Transverse colon (tissue), 4 donors: ENCODE measurements at regions not wholly inside any gene's neighbourhood (a gene's known extent, or its start where the extent isn't known, plus 50 kb on each side); places are given as distances from the start of the nearest gene placed in this dataset.
"Not testable (repeated sequence)": the region's sequence is repeated elsewhere in the genome, so short reads cannot be mapped to it uniquely, and the experiment has no call there.

Source experiments
- DNase-seq: peaks from one replicate; pipeline ENCODE4 v3.0.0-alpha.2; 2019
- H3K27ac ChIP-seq, 4 donors: fragments of 200-600 bp; sonication (generic); 2 replicates each; pipeline ENCODE4 v1.5.1; 2016 to 2018; ENCODE audit warnings: inconsistent platforms in 4 of 4
- H3K27me3 ChIP-seq: fragments of 200-600 bp; sonication (generic); 2 replicates; pipeline ENCODE4 v1.5.1; 2017; ENCODE audit warnings: inconsistent platforms
- H3K36me3 ChIP-seq, 4 donors: fragments of 200-600 bp; sonication (generic); 2 replicates each; pipeline ENCODE4 v1.5.1; 2017 to 2019; ENCODE audit warnings: inconsistent platforms in 4 of 4
- H3K4me1 ChIP-seq, 4 donors: fragments of 200-600 bp; sonication (generic); 2 replicates each; pipeline ENCODE4 v1.5.1; 2017 to 2020; ENCODE audit warnings: inconsistent platforms in 4 of 4
- H3K4me3 ChIP-seq, 4 donors: fragments of 200-600 bp; sonication (generic); 1 replicate in 1 of 4; 2 replicates in 3 of 4; pipeline versions ENCODE4 v1.5.1 to v1.6.1; 2017 to 2019; ENCODE audit warnings: inconsistent platforms in 4 of 4
- H3K9me3 ChIP-seq, 2 donors: fragments of 200-600 bp; sonication (generic); 2 replicates each; pipeline ENCODE4 v1.5.1; 2017 to 2019; ENCODE audit warnings: inconsistent platforms in 2 of 2
- CTCF ChIP-seq, 5 experiments: fragments of 200-600 bp in 3 of 5; fragments of 450-650 bp in 2 of 5; sonication (generic) in 3 of 5; IDR thresholded peaks; 1 replicate in 2 of 5; 2 replicates in 3 of 5; pipeline ENCODE4 v1.5.1; 2016 to 2017; ENCODE audit warnings: antibody characterized with exemption in 5 of 5, inconsistent platforms in 3 of 5, mild to moderate bottlenecking in 2 of 5, moderate library complexity in 1 of 5
- EP300 ChIP-seq: sonication (generic); formaldehyde crosslinking; IDR thresholded peaks from one replicate; pipeline ENCODE4 v1.6.1; 2017; ENCODE audit warnings: antibody characterized with exemption, low read depth
- POLR2A ChIP-seq: fragments of 450-650 bp; IDR thresholded peaks from one replicate; pipeline ENCODE4 v1.6.1; 2016; ENCODE audit warnings: antibody characterized with exemption, mild to moderate bottlenecking, moderate library complexity
- POLR2AphosphoS5 ChIP-seq, 3 donors: sonication (generic); formaldehyde crosslinking; IDR thresholded peaks; one replicate each; pipeline ENCODE4 v1.6.1; 2016; ENCODE audit warnings: antibody characterized with exemption in 3 of 3
- WGBS, 2 donors: methylation state at CpG; one replicate each; pipeline ENCODE4 v1.1.5; 2018; ENCODE audit warnings: low coverage in 1 of 2; 5-methylcytosine and 5-hydroxymethylcytosine counted together
- in situ Hi-C, 4 donors: fragments of 200-750 bp; cut with MboI; loops; one replicate each; pipeline versions ENCODE4 v1.15.0 to v1.15.1; 2017; ENCODE audit warnings: low sequenced_read_pairs in 3 of 4, low pct_ligation_motif_present in 1 of 4, low pct_unique_long_range_greater_than_20kb in 1 of 4
- intact Hi-C: fragments of 100-400 bp; cut with DNase I; formaldehyde crosslinking; loops from one replicate; pipeline ENCODE4 v1.15.1; 2023; ENCODE audit warnings: low total_unique reads

- no peak for DNase-seq
- no peaks in the 10 kb centered on the region for H3K4me1 ChIP-seq
- TF ChIP-seq CTCF (IDR thresholded peaks at IDR 0.05) (no peak), POLR2A (no peak), POLR2AphosphoS5 (IDR thresholded peaks at IDR 0.05) (no peak), EP300 (no peak)
- in situ Hi-C loops (no loop called here), intact Hi-C loops (no loop called here)
- H3K36me3 ChIP-seq, result no peaks in the 10 kb centered on the region
- peaks cover 0 to 2% of the 10 kb centered on the region in 2 donors for H3K9me3 ChIP-seq
- no peak overlapping the region for H3K4me3 ChIP-seq
- no peak overlapping the region for H3K27ac ChIP-seq
- peaks cover 7% of the 10 kb centered on the region for H3K27me3 ChIP-seq
These were observed 51.0 kb upstream of the IRX5 start for GRCh38 chr16:54879681-54880080.

- in situ Hi-C loops (no loop called here), intact Hi-C loops (no loop called here)
- 33 to 47% methylated on average over 1 of the region's 1 CpG for WGBS, 2 donors
- Histone ChIP-seq H3K9me3 (peaks cover 0 to 2% of the 10 kb centered on the region in 2 donors), H3K4me3 (no peak overlapping the region), H3K4me1 (no peaks in the 10 kb centered on the region), H3K36me3 (no peaks in the 10 kb centered on the region), H3K27me3 (no peaks in the 10 kb centered on the region), H3K27ac (no peak overlapping the region)
- no peak for TF ChIP-seq POLR2AphosphoS5 (IDR thresholded peaks at IDR 0.05)
- no peak for TF ChIP-seq POLR2A
- TF ChIP-seq EP300, result no peak
- TF ChIP-seq CTCF (IDR thresholded peaks at IDR 0.05), result no peak
- DNase-seq, result no peak
These were observed 52.4 kb upstream of the IRX5 start for GRCh38 chr16:54878301-54878700.

GRCh38 chr16:54875443-54875842, 55.2 kb upstream of the IRX5 start:
- WGBS, 2 donors, result 63% methylated on average over 1 of the region's 1 CpG; no CpG with 5 or more reads in 1 of the 2 donors
- intact Hi-C loops, result no loop called here
- TF ChIP-seq POLR2AphosphoS5 (IDR thresholded peaks at IDR 0.05), result no peak
- no peak for TF ChIP-seq CTCF (IDR thresholded peaks at IDR 0.05)
- no peak for TF ChIP-seq EP300
- TF ChIP-seq POLR2A, result no peak

GRCh38 chr16:54873716-54874373, 56.8 kb upstream of the IRX5 start:
- WGBS, 2 donors, result 55 to 82% methylated on average over 5 to 12 of the region's 12 CpGs
- DNase-seq, intact Hi-C loops, H3K27me3 ChIP-seq, in situ Hi-C loops, H3K9me3 ChIP-seq, H3K27ac ChIP-seq, H3K4me1 ChIP-seq, H3K36me3 ChIP-seq, H3K4me3 ChIP-seq: not testable (repeated sequence)

More at GRCh38 chr16:54875443-54875842, 55.2 kb upstream of the IRX5 start:
- Histone ChIP-seq H3K9me3 (no peaks in the 10 kb centered on the region), H3K4me3 (no peak overlapping the region), H3K27ac (no peak overlapping the region), H3K36me3 (no peaks in the 10 kb centered on the region), H3K4me1 (no peaks in the 10 kb centered on the region), H3K27me3 (no peaks in the 10 kb centered on the region)
- DNase-seq, result no peak
- in situ Hi-C loops, result no loop called here

GRCh38 chr16:54873071-54873470, 57.6 kb upstream of the IRX5 start:
- Histone ChIP-seq H3K27me3 (no peaks in the 10 kb centered on the region), H3K9me3 (no peaks in the 10 kb centered on the region), H3K4me3 (no peak overlapping the region), H3K27ac (no peak overlapping the region), H3K36me3 (no peaks in the 10 kb centered on the region), H3K4me1 (no peaks in the 10 kb centered on the region)
- in situ Hi-C loops, result no loop called here
- TF ChIP-seq POLR2A, result no peak
- TF ChIP-seq POLR2AphosphoS5 (IDR thresholded peaks at IDR 0.05), result no peak
- TF ChIP-seq EP300, result no peak
- TF ChIP-seq CTCF (IDR thresholded peaks at IDR 0.05), result no peak
- intact Hi-C loops, result no loop called here
- WGBS, 2 donors, result 69 to 85% methylated on average over 2 of the region's 2 CpGs
- DNase-seq, result no peak
